DMS53 treated with DMSO at 0.1 percent for 48 hours (cell line): ENCODE measurements at regions not wholly inside any gene's neighbourhood (a gene's known extent, or its start where the extent isn't known, plus 50 kb on each side); places are given as distances from the start of the nearest gene placed in this dataset.
"Not testable (repeated sequence)": the region's sequence is repeated elsewhere in the genome, so short reads cannot be mapped to it uniquely, and the experiment has no call there.

Experiments used
- DNase-seq: peaks from one replicate; lab custom pipeline; 2025; ENCODE audit not compliant: unreplicated experiment; lab: John Stamatoyannopoulos, UW

DNA sequence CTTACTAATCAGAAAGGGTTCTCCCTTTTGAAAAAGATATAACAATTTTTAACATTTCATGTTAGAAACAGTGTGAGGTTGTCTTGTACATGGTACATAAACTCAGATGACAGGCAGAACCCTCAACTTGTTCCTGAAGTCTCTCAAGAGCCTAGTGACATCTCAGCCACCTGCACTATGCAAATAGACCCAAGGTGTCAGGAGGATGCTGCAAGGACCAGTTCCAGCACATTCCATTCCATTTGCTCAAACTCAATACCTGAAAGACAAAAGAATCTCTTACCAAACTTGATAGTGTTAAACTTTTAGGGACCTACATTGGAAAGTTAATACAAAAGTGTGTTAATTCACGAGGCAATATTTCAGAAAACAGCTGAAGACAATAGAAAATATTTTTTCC, 544.6 kb downstream of the CETN3 start:
- DNase-seq: no peak

- no peak for DNase-seq
These were observed 551.8 kb downstream of the CETN3 start for GRCh38 chr5:89857790-89858189.

DNA sequence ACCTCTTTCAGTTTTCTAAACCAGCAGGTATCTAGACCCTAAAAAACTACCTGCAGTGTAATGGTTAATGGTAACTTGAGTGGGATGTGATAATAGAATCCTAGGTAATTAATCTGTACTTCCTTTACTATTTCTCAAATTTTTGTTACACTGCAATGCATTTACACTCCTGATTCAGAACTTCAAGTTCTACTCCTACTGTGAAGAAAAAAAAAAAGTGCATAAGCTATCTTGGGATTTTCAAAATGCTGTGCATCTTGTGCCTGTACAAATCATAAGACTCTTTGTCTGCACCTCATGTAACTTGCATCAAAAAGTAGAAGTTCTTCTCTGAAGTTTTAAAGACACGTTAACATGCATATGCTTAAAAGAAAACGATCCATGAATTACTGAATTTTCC, 554.1 kb downstream of the CETN3 start:
- DNase-seq: no peak

GRCh38 chr5:89851911-89852310, 557.6 kb downstream of the CETN3 start:
- no peak for DNase-seq

DNA sequence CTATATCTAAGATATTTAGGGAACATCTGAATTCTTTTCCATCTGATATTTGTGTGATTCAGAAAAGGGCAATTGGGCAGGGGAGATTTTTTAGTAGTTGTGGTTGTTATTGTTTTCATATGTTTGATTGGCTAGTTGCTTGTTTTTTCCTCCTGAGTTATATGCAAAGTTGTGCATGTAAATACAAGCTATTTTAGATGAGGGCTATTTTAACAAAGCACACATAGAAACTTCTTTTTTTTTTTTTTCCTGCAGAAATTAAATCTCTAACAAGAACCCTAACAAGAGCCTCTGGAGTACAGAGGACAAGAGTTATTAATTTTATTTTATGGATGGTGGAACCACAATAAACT, 559.1 kb downstream of the CETN3 start:
- DNase-seq: no peak

DNA sequence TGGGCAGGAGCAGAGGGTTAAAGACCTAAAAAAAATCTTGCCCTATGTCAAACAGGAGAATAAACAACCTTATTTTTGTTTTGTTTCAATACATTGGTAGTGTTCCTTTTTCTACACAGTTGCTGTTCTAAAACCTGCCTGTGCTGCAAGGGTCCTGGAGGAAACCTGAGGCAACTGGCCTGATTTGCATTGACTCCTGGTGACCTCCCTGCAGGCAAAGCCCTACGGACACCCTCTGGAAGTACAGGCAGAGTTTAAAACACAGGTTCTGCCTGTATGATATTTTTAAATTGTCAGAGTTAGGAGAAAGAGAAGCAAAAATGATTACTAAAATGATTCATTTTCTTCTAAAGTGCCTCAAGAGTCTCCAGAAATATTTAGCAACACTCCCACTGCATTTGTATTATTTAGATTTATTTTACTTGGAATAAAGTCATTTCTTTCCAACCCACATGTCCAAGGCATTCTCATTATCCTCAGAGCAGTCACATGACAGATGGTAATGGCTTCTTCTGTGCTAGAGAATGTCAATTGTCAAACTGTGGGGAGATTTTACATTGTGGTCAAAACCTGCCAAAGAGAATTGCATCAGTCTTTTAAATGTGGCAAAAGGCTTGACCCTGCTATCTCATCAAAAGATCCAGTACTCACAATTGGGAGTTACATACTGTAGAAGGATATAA, 559.6 kb downstream of the CETN3 start:
- DNase-seq: no peak

DNA sequence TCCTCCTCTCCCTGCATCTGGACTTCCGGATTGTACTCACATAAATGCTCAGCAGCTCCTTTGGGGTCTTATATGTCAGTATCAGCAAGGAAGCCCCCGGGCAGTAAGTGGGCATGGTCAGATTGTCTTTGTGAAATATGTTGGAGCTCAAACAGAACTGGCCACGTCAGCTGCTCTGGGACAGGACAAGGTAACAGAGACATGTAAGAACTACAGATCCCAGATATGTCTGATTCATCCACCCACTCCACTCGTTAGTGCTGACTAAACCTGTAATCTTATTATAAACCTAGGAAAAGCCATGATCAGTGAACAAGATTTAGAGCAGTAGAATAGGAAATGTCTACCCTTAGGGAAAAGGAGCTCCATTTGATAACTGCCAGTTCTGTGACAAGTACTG, 561.8 kb downstream of the CETN3 start:
- no peak for DNase-seq

GRCh38 chr5:89844548-89844947, 565.0 kb downstream of the CETN3 start:
- DNase-seq: no peak

- no peak for DNase-seq
These were observed 567.0 kb downstream of the CETN3 start for GRCh38 chr5:89842531-89842930.

GRCh38 chr5:89840906-89841305, 568.6 kb downstream of the CETN3 start:
- DNase-seq: no peak

- no peak for DNase-seq
These were observed 578.9 kb downstream of the CETN3 start for GRCh38 chr5:89830691-89831090.

DNA sequence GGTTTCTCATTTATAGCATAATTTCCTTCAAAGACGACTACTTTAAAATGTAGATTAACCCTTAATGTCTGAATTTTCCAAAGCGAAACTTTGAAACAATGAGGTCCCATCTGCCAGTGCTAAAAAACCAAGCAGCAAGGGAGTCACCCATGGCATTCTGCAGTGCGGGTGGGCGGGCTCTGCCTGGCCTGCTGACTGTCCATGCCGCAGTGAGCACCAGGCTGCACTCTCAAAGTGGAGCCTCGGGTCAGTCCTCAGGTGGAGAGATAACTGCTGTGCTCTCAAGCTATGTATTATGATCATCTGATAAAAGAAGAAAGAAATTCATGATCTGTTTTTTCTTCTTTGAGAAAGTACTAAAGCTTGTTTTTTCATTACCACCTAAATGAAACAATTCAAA, 581.6 kb downstream of the CETN3 start:
- no peak for DNase-seq

DNA sequence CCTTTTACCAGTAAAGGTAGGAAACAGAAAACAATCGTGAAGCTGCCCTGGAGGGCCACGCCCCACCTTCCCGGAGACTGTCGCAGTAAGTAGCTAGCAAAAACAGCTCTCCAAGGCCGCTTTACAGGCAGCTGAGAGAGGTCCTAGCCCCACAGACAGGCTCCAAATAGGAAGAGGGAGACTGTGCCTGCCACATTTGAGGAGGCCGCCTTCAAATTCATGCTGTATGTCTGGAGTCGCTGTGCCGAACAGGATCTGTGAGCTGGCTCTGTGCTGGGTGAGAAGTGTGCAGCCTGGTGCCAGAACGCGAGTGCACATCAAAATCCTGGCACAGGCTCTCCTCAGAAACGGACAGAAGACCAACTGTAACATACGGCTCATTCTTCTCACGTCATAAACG, 582.2 kb downstream of the CETN3 start:
- no peak for DNase-seq

DNA sequence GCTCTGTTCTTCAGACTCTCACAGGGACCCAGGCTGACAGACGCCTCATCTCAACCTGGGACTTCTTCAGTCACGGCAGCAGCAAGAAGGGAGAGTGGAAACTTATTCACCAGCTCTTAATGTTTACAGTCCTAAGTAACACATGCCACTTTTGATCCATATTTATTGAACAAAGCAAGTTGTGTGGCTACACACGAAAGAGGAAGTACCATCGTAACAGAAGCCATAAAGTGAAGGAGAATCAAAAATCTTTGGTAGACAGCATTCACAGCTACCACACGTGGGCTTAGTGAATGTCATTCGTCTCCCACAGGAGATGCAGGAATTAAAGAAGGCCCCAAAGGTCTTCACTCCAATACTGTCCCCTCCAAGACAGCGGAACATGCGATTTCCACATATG, 582.6 kb downstream of the CETN3 start:
- DNase-seq: no peak

DNA sequence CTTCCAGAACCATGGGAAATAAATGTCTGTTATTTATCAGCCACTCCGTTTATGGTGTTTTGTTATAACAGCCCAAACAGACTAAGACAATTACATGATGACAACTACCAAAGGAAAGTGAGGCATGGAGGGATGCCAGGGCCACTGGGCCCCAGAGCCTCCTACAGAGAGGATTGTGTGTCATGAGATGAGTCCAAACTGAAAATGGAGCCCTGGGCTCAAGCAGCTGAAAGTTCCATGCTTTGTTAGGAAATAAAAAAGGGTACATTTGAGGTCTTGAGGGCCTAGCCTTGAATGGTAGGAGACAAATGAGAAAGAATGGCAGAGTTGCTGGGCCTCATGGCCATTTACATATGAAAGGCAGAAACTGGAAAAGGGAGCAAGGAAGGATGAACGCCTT, 586.5 kb downstream of the CETN3 start:
- no peak for DNase-seq

DNA sequence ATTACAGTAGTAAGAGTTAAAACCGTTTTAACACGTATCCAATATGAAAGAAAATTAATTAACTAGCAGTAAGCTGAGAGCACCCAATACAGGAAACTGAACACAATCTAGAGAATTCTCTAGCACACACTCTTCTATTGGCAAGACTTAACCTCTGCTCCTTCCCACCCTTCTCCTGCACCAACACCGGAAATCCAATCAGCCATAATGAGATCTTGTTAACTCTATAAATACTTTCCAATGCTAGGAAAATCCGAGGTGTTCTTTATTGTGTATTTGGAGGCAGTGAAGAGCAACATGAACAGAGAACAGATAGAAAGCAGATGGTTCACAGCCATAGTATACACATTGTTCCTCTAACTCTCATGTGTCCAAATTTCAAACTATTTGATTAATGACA, 591.7 kb downstream of the CETN3 start:
- no peak for DNase-seq

DNA sequence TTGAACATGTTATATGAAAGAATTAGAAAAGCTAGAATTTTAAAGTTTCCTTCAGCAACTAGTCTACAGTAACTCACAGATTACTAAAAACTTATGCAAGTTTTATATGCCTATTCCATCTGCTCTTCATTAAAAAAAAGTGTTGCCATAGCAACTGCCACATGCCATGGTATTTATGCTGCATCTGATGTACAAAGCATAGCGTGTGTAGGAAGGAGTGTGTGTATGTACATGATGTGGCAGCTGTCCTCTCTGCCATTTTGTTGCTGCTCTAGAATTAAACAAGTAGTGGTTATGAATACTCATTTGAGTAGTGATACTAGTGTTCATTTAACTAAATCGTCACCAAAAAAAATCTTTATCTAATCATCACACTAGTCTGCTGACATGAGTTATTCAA, 593.5 kb downstream of the CETN3 start:
- no peak for DNase-seq

GRCh38 chr5:89800735-89801134, 608.8 kb downstream of the CETN3 start:
- not testable (repeated sequence) for DNase-seq

- not testable (repeated sequence) for DNase-seq
These were observed 615.1 kb downstream of the CETN3 start for GRCh38 chr5:89794504-89794903.

GRCh38 chr5:89779734-89780133, 629.8 kb downstream of the CETN3 start:
- DNase-seq: not testable (repeated sequence)

GRCh38 chr5:89777758-89778157, 631.8 kb downstream of the CETN3 start:
- DNase-seq: no peak

GRCh38 chr5:89769975-89770374, 639.6 kb downstream of the CETN3 start:
- no peak for DNase-seq

- no peak for DNase-seq
These were observed 649.8 kb downstream of the CETN3 start for GRCh38 chr5:89759802-89760201.

DNA sequence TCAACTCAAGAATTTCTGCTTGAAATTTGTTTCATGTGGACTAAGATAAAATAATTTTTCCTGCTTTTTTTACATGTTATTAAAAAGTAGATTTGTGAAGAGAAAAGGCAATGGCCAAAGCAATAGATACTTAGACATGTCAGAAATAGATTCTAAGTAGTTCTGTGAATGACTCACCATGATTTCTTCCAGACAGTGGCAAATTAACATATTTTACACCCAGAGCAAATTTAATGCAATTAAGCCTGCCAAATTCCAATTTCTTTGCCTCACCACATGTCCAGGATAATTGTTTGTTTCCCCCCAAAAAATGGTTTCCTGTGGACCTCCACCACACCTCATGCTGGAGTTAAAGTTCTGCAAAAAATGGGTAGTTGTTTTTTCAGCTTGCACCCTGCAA, 651.4 kb downstream of the CETN3 start:
- no peak for DNase-seq
